ENCODE measurements at regions not wholly inside any gene's neighbourhood (a gene's known extent, or its start where the extent isn't known, plus 50 kb on each side); places are given as distances from the start of the nearest gene placed in this dataset.

DNA sequence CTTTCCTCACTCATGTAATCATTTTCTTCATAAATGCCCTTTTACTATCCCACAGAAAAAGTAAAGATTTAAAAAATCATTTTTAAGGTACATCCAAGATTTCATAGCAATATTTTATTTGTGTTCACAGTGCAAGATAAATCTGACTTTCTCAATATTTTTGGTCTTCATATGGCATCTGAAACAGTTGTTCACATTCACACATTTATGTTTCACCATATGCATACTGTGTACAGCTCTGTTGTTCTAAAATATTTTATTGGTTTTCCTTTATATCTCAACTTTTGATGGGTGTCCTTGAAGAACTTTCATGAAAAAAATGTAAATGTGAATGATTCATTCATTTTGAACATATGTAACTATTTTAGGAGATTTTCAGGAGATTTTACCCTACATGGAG is 348.7 kb downstream of the SNAPC1 start:
- DNase-seq = no peak
- TF ChIP-seq, protein P1, sequence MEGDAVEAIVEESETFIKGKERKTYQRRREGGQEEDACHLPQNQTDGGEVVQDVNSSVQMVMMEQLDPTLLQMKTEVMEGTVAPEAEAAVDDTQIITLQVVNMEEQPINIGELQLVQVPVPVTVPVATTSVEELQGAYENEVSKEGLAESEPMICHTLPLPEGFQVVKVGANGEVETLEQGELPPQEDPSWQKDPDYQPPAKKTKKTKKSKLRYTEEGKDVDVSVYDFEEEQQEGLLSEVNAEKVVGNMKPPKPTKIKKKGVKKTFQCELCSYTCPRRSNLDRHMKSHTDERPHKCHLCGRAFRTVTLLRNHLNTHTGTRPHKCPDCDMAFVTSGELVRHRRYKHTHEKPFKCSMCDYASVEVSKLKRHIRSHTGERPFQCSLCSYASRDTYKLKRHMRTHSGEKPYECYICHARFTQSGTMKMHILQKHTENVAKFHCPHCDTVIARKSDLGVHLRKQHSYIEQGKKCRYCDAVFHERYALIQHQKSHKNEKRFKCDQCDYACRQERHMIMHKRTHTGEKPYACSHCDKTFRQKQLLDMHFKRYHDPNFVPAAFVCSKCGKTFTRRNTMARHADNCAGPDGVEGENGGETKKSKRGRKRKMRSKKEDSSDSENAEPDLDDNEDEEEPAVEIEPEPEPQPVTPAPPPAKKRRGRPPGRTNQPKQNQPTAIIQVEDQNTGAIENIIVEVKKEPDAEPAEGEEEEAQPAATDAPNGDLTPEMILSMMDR (IDR thresholded peaks at IDR 0.05) = no peak
- no peaks in the 10 kb centered on the region for H3K9me3 ChIP-seq
- intact Hi-C loops (cut with DNase I) = no loop called here
- no peak overlapping the region for H3K4me3 ChIP-seq
- H3K27me3 ChIP-seq = peaks cover 5% of the 10 kb centered on the region
- H3K36me3 ChIP-seq = no peaks in the 10 kb centered on the region
- H3K27ac ChIP-seq = no peak overlapping the region
- H3K4me1 ChIP-seq = no peaks in the 10 kb centered on the region
- no peak overlapping the region for H3K9ac ChIP-seq (ENCODE audit: low read depth in 2 of 2, low read length in 2 of 2)

DNA sequence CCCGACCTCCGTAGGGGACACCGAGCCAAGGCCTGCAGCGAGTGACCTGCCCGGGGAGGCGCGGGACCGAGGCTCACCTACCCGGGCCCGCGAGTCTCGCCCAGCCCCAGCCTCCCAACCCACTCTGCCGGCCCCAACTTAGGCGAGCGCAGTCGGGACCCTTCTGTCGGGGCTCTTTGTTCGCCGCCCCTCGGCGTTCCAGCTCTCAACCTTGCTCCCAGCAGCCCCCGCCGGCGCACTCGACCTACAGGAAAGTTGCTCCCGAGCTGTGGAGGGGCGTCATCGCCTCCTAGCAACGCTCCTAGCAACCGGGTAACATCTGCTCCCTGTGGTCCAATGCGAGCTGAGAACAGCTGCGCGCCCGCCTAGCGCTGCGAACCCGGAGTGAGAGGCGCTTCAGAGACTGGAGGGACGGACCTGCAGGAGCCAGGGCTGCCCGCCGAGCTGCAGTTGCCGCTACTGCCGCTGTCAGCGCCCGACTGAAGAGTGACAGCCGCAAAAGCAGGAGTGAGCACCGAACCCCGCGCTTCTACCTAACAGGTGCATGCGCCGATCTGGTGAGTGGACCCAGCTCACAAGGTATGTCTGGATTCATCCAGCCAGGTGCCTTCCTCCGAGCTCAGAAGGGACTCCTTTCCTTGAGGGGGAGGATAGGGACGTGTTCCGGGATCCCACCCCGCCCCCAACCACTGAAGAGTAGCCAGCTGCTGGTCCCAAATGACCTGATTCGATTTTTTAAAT is 355.0 kb downstream of the SNAPC1 start:
- Histone ChIP-seq H3K9ac (ENCODE audit: low read depth in 2 of 2, low read length in 2 of 2) (no peak overlapping the region), H3K4me3 (no peak overlapping the region), H3K9me3 (no peaks in the 10 kb centered on the region), H3K4me1 (no peaks in the 10 kb centered on the region), H3K27ac (no peak overlapping the region), H3K36me3 (no peaks in the 10 kb centered on the region), H3K27me3 (peaks cover 25% of the 10 kb centered on the region)
- peak; percentile 26 for DNase-seq
- intact Hi-C loops (cut with DNase I) = no loop called here
- TF ChIP-seq, protein P1 (IDR thresholded peaks at IDR 0.05) = no peak

DNA sequence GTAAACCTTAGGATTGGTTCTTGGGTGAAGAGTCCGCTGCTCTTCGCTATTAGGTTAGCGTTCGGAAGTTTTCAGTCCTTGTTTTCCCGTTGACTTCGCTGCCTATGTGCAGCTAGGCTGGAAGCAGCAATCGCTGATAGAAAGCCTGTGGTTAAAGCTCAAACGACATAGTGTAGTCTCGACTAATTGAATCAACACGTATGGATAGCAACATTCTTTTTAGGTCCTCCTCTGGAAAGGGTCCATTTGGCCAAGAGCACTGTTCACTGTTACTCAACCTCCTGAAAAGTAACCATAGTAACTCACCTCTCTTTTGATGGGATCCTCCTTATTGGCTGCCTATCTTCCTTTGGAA is 355.5 kb downstream of the SNAPC1 start:
- TF ChIP-seq, protein P1 (IDR thresholded peaks at IDR 0.05) = no peak
- Histone ChIP-seq H3K27ac (no peak overlapping the region), H3K4me3 (no peak overlapping the region), H3K4me1 (no peaks in the 10 kb centered on the region), H3K9ac (ENCODE audit: low read depth in 2 of 2, low read length in 2 of 2) (no peak overlapping the region), H3K27me3 (peaks cover 25% of the 10 kb centered on the region), H3K9me3 (no peaks in the 10 kb centered on the region), H3K36me3 (no peaks in the 10 kb centered on the region)
- DNase-seq = no peak
- intact Hi-C loops (cut with DNase I) = no loop called here

DNA sequence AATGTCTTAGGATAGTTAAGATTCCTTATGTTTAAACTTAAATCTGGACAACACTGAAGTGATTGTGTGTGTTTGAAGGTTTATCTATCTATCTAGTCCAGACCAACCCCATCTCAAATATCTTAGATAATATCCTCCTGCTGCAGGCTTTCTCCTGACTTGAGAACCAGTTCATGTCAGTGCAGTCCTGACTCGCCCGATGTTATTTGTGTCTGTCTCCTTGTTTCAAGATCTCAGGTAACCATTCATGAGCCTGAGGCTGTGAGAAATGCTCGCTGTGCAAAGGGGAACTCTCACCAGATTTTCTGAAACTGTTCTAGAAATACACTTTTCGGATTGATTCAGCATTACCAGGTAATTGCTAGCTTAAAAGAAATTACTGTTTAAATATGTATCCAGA is 356.2 kb downstream of the SNAPC1 start:
- Histone ChIP-seq H3K36me3 (no peaks in the 10 kb centered on the region), H3K27me3 (peaks cover 25% of the 10 kb centered on the region)
- intact Hi-C loops (cut with DNase I) = no loop called here

DNA sequence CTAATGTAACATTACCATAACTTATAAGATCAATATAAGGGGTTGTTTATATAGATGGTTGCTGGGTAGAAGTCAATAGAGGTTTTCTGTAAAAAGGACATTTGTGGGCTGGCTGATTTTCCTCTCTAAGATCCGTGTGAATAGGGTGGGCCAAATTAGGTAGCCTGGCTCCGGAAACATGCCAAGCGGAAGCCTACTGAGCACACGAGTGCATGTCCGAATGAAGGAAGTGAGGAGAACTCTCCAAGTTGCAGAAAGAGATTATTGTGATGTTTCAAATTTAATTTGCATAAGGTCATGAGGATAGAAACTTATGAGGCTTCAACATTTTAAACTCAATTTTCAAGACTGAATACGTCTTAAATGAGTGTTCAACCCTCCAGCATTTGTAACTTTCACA is 356.7 kb downstream of the SNAPC1 start:
- Histone ChIP-seq H3K36me3 (no peaks in the 10 kb centered on the region), H3K4me1 (no peaks in the 10 kb centered on the region), H3K27ac (no peak overlapping the region), H3K9me3 (no peaks in the 10 kb centered on the region), H3K4me3 (no peak overlapping the region), H3K9ac (ENCODE audit: low read depth in 2 of 2, low read length in 2 of 2) (no peak overlapping the region), H3K27me3 (peaks cover 25% of the 10 kb centered on the region)
- DNase-seq = no peak
- intact Hi-C loops (cut with DNase I) = no loop called here
- TF ChIP-seq, protein P1 (IDR thresholded peaks at IDR 0.05) = no peak

More for the DNA sequence above, 356.2 kb downstream of the SNAPC1 start:
- H3K27ac ChIP-seq = no peak overlapping the region
- H3K9ac ChIP-seq (ENCODE audit: low read depth in 2 of 2, low read length in 2 of 2) = no peak overlapping the region
- H3K9me3 ChIP-seq = no peaks in the 10 kb centered on the region
- H3K4me1 ChIP-seq = no peaks in the 10 kb centered on the region
- TF ChIP-seq, protein P1 (IDR thresholded peaks at IDR 0.05) = no peak
- H3K4me3 ChIP-seq = no peak overlapping the region
- DNase-seq = no peak
